ENCODE measurements at regions not wholly inside any gene's neighbourhood (a gene's known extent, or its start where the extent isn't known, plus 50 kb on each side); places are given as distances from the start of the nearest gene placed in this dataset.

DNA sequence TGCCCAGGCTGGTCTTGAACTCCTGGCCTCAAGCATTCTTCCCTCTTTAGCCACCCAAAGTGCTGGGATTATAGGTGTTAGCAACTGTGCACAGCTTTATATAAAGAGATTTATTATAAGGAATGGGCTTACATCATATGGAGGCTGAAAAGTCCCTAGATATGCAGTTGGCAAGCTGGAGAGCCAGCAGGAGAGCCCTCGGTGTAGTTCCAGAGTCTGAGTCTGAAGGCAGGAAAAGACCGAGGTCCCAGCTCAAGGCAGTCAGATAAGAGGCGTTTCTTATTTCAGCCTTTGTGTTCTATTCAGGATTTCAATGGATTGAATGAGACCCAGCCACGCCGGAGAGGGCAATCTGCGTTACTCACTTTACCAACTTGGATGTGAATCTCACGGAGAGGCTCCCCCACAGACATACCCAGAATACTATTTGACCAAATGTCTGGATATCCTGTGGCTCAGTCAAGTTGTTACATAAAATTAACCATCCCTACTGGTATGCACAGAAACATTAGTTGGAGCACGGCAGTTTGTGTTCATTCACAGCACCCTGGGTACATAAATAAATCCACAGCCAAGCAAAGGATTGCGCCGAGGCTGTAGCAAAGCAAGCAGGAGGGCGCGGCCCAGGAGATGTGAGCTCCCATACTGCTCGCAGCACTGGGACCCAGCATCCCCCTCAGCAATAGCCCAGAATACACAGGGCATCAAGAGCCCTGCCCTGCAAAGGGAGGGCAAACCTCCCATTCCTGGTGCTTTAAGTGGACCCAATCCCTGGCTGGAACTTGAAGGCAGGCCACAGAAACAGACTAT lies 158.4 kb upstream of the ZNF32 start:
- H3K4me1 ChIP-seq (ENCODE audit: control insufficient read depth in 1 of 2, insufficient read depth in 2 of 2, low read length in 2 of 2) = no peaks in the 10 kb centered on the region
- H2AFZ ChIP-seq (ENCODE audit: low read depth, low read length, poor library complexity, severe bottlenecking) = no peak overlapping the region
- H3K4me2 ChIP-seq (ENCODE audit: low read length) = no peak overlapping the region
- no TSS peak for BruUV-seq (replicated peaks)
- POLR2A ChIA-PET = no interaction called here
- RAD21 ChIA-PET (ENCODE audit: low non-redundant PET in 1 of 2, low total read pairs in 2 of 2, uncharacterized antibody in 2 of 2, unreplicated experiment in 2 of 2) = no interaction called here
- H3K27me3 ChIP-seq (ENCODE audit: insufficient read depth, low read length) = peaks cover 44% of the 10 kb centered on the region
- H3K9me3 ChIP-seq (ENCODE audit: control insufficient read depth in 1 of 2, insufficient read depth in 1 of 2, low read depth in 1 of 2, low read length in 2 of 2) = no peaks in the 10 kb centered on the region
- DNase-seq (ENCODE audit: low read depth, low spot score) (no peak), ATAC-seq (no peak)
- H3K36me3 ChIP-seq (ENCODE audit: control insufficient read depth in 1 of 2, insufficient read depth in 2 of 2, low read length in 2 of 2) = no peaks in the 10 kb centered on the region
- intact Hi-C loops (cut with micrococcal nuclease) = loop anchor here (5.0 kb wide), 1 partner anchor 50 kb away; no protein-coding TSS in a partner anchor
- TF ChIP-seq ZNF274 (IDR thresholded peaks at IDR 0.05; ENCODE audit: low read depth, low read length) (no peak), TCF7L2 (IDR thresholded peaks at IDR 0.05; ENCODE audit: borderline replicate concordance, extremely low read depth, insufficient read depth, insufficient read length) (no peak), EZH2phosphoT487 (IDR thresholded peaks at IDR 0.05; ENCODE audit: borderline replicate concordance) (no peak), POLR2A (IDR thresholded peaks at IDR 0.05; ENCODE audit: borderline replicate concordance, extremely low read depth, insufficient read depth, insufficient read length) (no peak), SP1 (IDR thresholded peaks at IDR 0.05; ENCODE audit: low read depth) (no peak), POLR2AphosphoS5 (IDR thresholded peaks at IDR 0.05; ENCODE audit: low read depth, low read length) (no peak), YY1 (IDR thresholded peaks at IDR 0.05; ENCODE audit: extremely low read depth, insufficient replicate concordance, low read depth, low read length) (no peak), EZH2 (IDR thresholded peaks at IDR 0.05) (no peak), RAD21 (IDR thresholded peaks at IDR 0.05; ENCODE audit: low read depth) (no peak), ELF1 (IDR thresholded peaks at IDR 0.05; ENCODE audit: borderline replicate concordance, low read depth) (no peak), CBX3 (IDR thresholded peaks at IDR 0.05; ENCODE audit: low read depth) (no peak)
- TF ChIP-seq, protein P1, sequence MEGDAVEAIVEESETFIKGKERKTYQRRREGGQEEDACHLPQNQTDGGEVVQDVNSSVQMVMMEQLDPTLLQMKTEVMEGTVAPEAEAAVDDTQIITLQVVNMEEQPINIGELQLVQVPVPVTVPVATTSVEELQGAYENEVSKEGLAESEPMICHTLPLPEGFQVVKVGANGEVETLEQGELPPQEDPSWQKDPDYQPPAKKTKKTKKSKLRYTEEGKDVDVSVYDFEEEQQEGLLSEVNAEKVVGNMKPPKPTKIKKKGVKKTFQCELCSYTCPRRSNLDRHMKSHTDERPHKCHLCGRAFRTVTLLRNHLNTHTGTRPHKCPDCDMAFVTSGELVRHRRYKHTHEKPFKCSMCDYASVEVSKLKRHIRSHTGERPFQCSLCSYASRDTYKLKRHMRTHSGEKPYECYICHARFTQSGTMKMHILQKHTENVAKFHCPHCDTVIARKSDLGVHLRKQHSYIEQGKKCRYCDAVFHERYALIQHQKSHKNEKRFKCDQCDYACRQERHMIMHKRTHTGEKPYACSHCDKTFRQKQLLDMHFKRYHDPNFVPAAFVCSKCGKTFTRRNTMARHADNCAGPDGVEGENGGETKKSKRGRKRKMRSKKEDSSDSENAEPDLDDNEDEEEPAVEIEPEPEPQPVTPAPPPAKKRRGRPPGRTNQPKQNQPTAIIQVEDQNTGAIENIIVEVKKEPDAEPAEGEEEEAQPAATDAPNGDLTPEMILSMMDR (IDR thresholded peaks at IDR 0.05 in 2 of 3, conservative IDR thresholded peaks at IDR 0.05 in 1 of 3; ENCODE audit: borderline replicate concordance in 1 of 3, insufficient read depth in 1 of 3, low read depth in 2 of 3, low read length in 2 of 3) = no peak
- H3K4me3 ChIP-seq (replicated peaks in 1 of 2; ENCODE audit: low read depth in 1 of 2, low read length in 2 of 2) = no peak overlapping the region
- CTCF ChIA-PET = no interaction called here
- no peak overlapping the region for H3K27ac ChIP-seq (ENCODE audit: low read depth, low read length)
- H3K9me2 ChIP-seq (ENCODE audit: insufficient read depth) = no peaks in the 10 kb centered on the region
- no peaks in the 10 kb centered on the region for H3K79me2 ChIP-seq (ENCODE audit: insufficient read depth, low read length)
- H4K20me1 ChIP-seq (ENCODE audit: insufficient read depth) = no peaks in the 10 kb centered on the region
- no peak overlapping the region for H3K9ac ChIP-seq (ENCODE audit: low read length)

All from HCT116 (cell line).